Central memory CD4-positive, alpha-beta T cell (primary cell): ENCODE measurements at regions not wholly inside any gene's neighbourhood (a gene's known extent, or its start where the extent isn't known, plus 50 kb on each side); places are given as distances from the start of the nearest gene placed in this dataset.
"Not testable (repeated sequence)": the region's sequence is repeated elsewhere in the genome, so short reads cannot be mapped to it uniquely, and the experiment has no call there.

Experiments used
- DNase-seq: peaks from one replicate; pipeline ENCODE4 v3.0.0; 2022

DNA sequence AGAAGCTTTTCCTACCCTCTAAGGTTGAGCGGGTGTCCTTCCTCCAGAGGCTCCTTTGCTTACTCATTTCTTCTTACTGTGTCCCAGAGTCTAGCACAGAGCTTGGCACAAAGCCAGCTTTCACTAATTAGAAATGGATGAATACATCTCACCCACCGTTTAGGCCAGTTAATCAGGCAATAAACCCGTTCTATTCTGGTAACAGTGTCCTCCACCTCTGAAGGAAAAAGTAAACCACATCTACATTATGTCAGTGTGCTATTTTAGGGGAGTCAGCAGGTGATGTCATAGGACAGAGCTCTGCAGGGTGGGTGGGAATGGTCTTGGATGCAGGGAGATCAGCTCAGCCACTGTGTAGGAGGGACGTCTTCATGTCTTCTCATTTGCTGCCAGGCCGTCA lies 109.2 kb downstream of the OSTF1 start:
- DNase-seq: no peak

DNA sequence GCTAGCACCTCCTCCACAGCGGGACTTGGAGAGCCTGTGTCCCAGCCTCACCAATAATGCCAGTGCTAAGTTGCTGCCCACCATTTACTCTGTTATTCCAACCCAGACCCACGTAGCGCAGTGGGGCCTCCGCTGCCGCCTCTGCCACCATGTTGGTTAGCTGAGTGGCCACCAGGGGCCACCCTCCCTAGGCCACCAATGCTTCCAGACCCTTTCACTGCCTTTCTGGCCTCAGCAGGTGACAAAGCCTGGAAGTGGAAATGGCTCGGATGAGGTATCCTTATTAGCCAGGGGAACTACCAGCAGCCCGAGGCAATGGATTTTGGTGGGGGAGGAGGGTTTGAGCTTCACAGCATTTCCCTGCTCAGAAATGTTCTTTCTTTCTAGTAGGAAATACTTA lies 110.1 kb downstream of the OSTF1 start:
- no peak for DNase-seq

DNA sequence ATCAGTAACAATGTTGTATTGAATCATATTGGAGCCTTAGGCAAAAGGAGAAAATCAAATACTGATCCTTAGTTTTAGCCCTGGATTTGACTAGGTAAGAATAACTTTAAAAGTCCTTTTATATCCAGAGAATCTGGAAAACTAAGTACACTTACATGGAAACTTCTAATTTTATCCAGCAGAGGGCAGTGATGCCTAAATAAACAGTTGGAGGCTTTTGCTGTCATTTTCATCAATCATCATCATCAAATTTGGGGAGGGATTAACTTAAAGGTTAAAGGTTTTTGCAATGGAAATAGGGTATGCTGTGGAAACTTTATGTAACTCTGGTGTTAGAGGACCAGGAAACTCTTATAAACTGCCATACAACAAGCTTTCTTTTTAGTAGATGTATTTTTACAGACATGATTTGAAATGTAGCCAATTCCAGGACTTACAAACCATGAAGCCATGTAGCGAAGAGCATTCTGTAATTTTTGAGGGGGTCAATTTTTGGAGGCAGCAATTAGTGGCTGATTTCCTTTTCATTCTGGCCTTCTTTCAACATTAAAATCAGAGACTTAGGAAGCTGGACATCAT lies 112.7 kb downstream of the OSTF1 start:
- peak; percentile 27 for DNase-seq

DNA sequence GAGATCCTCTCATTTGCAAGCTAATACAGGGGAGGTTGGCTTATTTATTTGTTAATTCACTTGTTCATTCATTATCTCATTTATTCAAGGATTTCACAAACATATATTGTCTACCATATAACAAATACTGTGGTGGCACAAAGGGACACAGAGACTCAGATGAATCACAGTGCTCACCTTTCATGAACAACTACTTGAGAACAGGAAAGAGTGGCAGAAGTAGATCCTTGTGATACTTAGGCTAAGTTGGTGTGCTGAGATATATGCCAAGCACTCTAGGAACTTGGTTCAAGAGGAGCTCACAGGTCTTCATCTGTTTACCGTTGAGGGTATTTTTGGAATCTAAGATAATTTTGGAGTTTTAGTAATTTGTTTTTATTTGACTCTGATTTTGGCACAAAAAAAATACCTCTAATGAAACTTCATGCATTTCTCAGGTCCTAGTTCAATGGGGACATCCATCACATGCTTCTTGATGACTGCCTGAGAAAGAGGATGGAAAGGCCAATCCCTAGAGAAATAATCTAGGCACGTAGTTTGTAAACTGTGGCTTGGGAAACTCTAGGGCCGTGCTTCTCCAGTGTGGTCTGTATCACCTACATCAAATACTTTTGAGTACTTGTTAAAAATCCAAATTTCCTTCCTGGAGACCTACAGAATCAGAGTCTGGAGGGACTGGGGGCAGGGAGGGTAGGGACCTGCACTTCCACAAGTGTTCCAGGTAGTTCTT lies 113.3 kb downstream of the OSTF1 start:
- no peak for DNase-seq

DNA sequence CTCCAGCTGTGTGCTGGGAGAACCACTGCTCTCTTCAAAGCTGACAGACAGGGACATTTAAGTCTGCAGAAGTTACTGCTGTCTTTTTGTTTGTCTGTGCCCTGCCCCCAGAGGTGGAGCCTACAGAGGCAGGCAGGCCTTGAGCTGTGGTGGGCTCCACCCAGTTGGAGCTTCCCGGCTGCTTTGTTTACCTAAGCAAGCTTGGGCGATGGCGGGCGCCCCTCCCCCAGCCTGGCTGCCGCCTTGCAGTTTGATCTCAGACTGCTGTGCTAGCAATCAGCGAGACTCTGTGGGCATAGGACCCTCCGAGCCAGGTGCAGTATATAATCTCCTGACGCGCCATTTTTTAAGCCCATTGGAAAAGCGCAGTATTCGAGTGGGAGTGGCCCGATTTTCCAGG lies 119.7 kb downstream of the OSTF1 start:
- not testable (repeated sequence) for DNase-seq

DNA sequence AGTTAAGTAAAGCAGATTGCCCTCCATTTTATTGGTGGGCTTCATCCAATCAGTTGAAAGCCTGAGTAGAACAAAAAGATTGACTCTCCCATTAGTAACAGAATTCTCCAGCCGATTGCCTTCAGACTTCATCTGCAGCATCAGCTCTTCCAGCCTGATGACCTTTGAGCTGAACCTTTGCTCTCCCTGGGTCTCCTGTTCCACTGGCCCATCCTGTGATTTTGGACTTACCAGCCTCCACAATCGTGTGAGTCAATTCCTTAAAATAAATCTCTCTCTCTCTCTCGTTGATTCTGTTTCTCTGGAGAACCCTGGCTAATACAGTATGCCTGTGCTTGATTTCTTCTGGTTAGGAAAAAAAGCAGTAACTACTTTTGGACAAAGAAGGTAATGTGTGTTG lies 121.9 kb downstream of the OSTF1 start:
- no peak for DNase-seq

DNA sequence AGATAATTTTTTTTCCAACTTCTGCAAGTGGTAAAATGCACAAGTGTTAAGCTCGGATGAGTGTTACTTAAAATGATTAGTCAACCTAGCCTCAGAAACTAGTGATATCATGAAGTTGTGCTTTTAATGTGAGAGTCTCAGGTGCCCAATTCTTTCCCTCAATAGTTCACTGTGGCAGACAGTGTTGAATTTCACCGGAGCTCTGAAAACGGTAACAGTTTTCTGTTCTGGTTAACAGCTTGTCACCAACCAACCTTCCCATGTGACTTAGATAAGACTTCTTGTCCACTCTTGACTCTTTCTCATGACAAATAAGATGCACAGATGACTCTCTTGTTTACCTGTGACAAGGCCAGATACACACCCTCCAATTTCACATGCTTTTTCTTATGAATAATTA lies 125.5 kb downstream of the OSTF1 start:
- no peak for DNase-seq

DNA sequence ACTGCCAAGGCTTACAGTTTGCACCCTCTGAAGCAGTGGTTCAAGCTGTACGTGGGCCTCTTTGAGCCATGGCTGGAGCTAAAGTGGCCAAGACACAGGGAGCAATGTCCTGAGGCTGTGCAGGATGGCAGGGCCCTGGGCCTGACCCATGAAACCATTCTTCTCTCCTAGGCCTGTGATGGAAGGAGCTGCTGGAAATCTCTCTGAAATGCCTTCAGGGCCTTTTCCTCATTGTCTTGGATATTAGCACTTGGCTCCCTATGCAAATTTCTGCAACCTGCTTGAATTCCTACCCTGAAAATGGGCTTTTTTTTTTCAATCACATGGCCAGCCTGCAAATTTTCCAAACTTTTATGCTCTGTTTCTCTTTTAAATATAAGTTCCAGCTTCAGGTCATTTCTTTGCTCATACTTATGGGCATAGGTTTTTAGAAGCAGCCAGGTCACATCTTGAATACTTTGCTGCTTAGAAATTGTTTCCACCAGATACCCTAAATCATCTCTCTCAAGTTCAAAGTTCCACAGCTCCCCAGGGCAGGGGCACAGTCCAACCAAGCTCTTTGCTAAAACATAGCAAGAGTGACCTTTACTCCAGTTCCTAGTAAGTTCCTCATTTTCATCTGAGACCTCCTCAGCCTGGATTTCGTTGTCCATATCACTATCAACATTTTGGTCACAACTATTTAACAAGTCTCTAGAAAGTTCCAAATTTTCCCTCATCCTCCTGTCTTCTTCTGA lies 138.3 kb downstream of the OSTF1 start:
- no peak for DNase-seq

DNA sequence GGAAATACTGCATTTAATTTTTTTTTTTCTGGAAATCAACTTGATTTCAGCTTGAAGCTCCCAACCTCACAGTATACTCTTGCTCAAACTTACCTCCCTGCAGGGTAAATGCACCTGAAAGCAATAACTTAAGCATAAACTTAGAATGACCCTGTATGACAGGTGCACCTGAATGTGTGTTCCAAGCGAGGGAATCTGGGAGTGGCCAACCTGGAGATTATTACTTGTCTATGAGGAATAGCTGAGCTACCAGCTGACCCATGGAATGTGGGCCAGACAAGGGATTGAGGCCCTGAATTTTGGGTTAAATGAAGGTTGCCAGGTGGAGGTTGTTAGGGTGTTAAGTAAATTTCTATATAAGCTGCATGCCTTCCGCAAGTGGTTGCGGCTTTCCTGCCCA lies 140.6 kb downstream of the OSTF1 start:
- no peak for DNase-seq

DNA sequence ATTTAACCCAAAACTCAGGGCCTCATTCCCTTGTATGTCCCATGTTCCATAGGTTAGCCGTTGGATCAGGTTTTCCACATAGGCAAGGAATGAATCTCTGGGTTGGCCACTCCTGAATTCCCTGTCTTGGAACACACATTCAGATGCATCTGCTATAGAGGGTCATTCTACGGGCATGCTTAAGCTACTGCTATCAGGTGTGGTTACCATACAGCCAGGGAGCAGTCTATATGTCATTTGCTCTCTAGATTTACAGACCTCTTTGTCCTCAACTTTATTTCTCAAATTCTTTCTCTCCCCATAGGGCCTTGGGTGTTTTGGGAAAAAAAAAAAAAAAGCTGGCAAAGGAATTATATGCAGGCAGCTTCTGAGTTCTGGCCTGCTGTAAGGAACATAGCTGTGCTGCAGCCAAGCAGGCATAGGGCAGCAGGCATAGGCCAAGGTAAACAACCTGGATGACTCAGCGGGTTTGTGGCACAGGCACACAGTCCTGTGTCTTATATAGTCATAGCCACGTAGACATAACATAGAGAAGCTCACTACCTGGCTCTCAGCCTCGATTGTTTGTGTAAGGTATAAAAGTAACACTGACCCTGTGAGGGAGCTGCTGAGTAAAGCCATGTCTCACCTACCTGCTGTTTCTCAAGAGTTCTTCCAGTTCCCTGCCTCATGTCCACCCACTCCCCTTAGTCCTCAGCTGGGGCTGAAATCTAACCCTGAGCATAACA lies 141.5 kb downstream of the OSTF1 start:
- DNase-seq: no peak

DNA sequence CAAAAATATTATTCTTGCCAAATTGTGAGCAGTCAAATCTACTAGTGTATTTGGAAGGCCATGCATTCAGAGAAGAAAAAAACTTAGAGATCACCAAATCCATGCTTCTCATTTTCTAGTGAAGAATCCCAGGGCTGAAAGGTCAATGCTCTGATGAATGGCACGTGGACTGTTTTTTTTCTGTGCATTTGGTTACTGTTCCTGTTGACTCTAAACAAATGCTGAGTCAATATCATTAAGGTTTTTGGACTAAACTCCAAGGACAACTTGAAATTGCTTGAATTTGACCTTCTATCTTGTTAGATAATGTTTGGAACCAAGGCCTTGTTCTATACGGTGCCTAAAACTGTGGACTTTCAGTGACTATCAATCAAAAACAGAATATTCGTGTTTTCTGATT lies 142.2 kb downstream of the OSTF1 start:
- no peak for DNase-seq

DNA sequence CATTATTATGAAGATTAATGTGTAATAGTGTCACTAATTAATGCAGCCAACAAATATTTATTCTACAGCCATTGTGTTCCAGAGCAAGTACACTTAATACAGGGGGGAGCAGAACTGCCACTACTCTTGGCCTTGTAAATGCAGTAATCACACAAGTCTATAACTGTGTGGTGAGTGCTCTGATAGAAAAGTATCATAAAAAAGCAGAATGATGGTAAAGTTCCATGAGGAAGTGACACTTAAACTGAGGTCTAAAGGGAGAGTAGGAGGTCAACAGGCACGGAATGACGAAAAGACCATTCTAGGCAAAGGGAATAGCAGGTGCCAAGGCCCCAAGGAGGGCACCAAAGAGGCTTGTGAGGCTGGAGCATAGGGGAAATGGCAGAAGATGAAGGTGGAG lies 142.9 kb downstream of the OSTF1 start:
- no peak for DNase-seq

DNA sequence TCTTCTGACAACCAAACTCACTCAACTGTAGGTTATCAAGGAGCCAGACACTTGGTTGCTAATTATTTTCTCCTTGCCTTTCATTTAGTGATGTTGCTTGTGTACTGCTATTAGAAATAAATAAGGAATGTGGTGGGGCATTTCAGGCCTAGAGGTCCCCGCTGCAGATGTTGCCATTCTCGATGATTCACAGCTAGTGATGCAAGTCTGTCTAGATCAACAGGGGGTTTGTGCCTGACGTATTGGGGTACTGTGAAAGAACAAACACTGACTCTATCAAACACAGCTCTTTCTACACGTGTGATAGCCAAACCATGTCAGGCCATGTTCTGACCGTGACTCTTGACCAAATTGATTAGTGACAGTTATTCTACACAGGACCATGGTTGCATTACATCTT lies 144.7 kb downstream of the OSTF1 start:
- no peak for DNase-seq

DNA sequence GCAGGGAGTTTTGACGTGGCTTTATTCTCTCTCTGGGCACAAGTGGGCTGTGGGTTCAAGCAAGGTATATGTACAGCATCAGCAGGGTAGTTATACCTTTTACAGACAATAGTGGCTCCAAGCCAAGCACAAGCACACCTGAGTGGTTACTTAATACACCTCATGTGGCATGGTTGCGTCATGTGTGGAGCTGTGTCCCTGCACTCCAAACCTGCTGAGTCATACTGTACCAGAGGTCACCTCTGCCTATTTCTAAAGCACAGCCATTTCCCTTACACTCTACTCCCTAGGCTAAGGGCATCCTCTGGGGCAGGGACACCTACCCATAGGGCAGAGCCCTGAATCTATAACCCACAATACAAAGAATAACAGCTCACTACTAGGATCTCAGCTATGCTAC lies 147.3 kb downstream of the OSTF1 start:
- no peak for DNase-seq

DNA sequence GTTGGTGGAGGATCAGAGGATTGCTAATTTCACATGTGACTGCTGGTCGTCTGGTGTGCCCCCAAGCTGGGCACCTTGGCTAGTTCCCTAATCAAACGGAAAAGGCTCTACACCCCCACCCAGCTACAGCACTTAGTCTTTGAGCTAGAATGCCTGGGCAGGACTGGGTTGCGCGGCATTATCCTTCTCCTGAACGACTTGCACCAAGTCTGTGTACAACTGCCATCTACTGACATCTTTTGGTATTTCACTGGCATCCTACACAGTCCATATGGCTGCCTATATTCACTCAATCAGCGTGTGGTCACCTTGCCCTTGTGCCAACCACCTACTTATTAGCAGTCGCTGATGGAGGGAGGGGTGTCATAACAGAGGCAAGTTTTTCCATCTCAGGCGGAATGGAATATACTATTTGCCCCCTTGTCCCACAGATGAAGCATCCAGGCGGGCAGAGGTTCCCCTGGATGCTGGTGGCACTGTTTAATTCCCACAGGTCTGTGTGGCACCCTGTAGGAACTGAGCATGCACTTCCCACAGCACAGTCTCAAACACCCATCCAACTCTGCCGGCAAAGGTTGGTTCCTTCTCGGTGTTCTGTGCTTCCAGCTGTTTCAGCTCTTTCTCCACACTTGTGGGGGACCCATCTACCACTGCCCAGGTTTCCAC lies 150.1 kb downstream of the OSTF1 start:
- peak; percentile 46 for DNase-seq

DNA sequence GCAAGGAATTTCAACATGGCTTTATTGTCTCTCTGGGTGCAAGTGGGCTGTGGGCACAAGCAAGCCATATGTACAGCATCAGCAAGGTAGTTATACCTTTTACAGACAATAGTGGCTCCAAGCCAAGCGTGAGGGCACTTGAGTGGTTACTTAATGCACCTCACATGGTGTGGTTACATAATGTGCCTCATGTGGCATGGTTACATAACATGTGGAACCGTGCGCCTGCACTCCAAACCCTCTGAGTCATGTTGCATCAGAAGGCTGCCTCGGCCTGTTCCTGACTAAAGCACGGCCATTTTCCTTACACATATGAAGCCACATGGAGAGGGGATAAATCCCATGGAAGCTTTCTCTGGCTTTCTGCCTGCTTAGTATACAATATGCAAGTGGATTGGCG lies 150.9 kb downstream of the OSTF1 start:
- DNase-seq: no peak

DNA sequence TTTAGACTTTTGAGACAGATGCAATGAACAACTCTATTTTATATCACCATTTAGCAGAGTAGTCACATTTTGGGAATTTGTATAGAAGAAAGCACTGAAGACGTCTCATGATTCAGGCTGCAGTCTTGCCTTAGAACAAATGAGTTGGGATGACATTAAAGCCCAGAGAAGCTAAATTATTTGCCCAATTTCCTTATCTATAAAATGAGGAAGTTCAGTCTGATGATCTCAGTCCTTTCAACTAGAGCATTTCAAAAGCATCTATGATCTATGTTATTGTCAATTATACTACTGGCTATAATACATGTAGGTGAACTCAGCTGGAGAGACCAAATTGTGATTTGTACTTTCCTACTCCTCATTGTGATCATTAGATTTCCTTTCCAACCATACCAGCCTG lies 154.1 kb downstream of the OSTF1 start:
- DNase-seq: no peak

DNA sequence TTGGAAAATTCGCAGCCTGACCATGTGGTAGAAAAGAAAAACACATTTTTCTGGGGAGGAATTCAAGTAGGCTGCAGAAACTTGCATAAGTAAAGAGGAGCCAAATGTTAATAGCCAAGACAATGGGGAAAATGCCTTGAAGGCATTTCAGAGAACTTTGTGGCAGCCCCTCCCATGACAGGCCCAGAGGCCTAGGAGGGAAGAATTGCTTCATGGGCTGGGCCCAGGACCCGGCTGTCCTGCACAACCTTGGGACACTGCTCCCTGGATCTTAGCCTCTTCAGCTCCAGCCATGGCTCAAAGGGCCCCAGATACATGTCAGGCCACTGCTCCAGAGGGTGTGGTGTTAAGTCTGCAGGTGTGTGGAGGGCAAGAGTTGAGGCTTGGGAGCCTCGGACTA lies 158.6 kb downstream of the OSTF1 start:
- DNase-seq: no peak

DNA sequence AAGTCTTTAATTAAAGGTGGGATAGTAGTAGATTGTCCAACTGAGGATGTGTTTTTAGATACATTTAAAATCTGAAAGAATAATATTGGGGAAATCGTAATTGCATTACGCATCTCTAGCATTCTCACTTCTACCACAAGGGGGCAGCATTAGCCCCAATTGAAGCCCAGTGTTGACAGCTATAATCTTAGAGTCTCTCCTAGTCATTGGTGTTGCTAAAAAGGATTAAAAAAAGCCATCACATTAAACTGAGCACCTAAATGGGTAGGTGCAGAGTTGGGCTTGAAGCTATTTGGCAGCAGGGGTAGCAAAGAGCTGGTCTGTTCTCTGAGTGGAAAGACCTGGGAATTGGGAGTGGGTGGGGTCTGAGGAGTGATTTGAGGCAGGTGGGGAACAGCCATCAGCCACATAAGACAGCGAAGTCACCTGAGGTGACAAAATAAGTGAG lies 177.2 kb downstream of the OSTF1 start:
- DNase-seq: peak; percentile 17

DNA sequence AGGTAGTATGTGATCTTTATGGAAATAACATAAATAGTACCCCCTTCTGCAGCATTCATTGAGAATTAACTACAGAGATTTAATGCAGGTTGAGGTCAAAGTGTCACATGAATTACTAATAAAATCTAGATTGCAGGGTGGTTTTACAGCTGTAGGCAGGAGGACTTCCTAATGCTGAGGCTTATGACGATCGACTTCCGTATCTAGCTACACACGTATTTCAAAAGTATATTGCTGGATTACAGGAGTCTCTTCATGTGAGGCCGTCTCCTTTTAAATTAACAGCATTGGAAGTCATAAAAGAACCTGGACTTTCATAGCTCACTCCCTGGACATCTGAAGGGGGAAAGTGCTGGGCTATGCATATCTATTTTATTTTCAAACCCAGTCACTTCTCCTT lies 180.9 kb downstream of the OSTF1 start:
- no peak for DNase-seq

DNA sequence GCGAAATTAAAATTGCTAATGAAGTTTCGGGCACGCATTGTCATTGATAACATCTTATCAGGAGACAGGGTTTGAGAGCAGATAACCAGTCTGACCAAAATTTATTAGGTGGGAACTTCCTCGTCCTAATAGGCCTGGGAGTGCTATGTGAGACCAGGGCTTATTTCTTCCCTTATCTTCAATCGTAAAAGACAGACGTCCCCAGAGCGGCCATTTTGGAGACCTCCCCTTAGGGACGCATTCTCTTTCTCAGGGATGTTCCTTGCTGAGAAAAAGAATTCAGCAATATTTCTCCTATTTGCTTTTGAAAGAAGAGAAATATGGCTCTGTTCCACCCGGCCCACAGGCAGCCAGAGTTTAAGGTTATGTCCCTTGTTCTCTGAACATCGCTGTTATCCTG lies 184.7 kb downstream of the OSTF1 start:
- not testable (repeated sequence) for DNase-seq

DNA sequence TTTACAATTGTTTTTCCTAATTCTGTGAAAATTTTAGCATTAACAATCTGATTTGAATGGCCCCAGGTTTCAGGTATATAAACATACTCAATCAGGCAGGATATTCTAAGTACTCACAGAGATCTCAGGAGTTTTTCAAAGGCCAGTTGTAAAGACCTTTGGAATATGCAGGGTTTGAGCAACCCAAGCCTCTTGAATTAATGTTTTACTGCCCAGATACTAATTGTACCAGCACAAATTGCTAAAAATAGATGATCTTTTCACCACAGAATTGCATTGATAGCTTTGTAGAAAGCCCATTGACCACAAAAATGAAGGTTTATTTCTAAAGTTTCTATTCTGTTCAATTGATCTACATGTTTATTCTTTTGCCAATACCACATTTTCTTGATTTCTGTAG lies 186.5 kb downstream of the OSTF1 start:
- DNase-seq: no peak

DNA sequence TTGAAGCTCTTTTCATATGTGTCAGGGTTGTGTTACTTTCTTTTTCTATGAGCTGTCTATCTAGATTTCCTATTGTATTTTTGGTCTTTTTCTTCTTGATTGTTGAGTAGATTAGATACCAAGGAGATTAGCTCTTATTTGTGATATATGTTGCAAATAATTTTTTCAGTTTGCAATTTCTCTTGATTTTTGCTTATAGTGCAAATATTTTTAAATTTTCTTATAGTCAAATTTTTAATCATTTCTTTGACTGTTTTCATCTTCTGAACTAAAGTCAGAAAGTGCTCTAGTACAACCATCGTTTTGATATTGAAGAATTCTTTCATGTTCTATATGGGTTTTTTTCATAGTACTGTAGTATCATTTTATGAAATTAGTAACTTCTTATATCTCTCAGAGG lies 193.7 kb downstream of the OSTF1 start:
- no peak for DNase-seq
